Testis (tissue), 2 donors: ENCODE measurements at regions not wholly inside any gene's neighbourhood (a gene's known extent, or its start where the extent isn't known, plus 50 kb on each side); places are given as distances from the start of the nearest gene placed in this dataset.

Source experiments
- DNase-seq: peaks from one replicate; pipeline ENCODE4 v3.0.0-alpha.2; 2019
- H3K27ac ChIP-seq, 2 donors: fragments of 200-600 bp; sonication (generic); one replicate each; pipeline ENCODE4 v1.5.1; 2019
- H3K27me3 ChIP-seq: fragments of 200-600 bp; sonication (generic); one replicate; pipeline ENCODE4 v1.5.1; 2019
- H3K36me3 ChIP-seq: fragments of 200-600 bp; sonication (generic); one replicate; pipeline ENCODE4 v1.5.1; 2017; ENCODE audit warnings: low read depth; ENCODE audit errors: missing control alignments
- H3K4me1 ChIP-seq: fragments of 200-600 bp; sonication (generic); one replicate; pipeline ENCODE4 v1.5.1; 2019
- H3K4me3 ChIP-seq, 2 donors: fragments of 200-600 bp; sonication (generic); one replicate each; pipeline ENCODE4 v1.5.1; 2017 to 2019
- H3K9me3 ChIP-seq: fragments of 200-600 bp; sonication (generic); one replicate; pipeline ENCODE4 v1.5.1; 2017
- POLR2A ChIP-seq: fragments of 450-650 bp; IDR thresholded peaks from one replicate; pipeline ENCODE4 v1.6.1; 2017; ENCODE audit warnings: antibody characterized with exemption, mild to moderate bottlenecking, moderate library complexity
- WGBS, 2 donors: methylation state at CpG; one replicate each; pipeline ENCODE4 v1.1.5; 2018; 5-methylcytosine and 5-hydroxymethylcytosine counted together
- intact Hi-C: fragments of 100-400 bp; cut with DNase I; formaldehyde crosslinking; loops from one replicate; pipeline ENCODE4 v1.15.1; 2023; ENCODE audit warnings: low total_unique reads
- TF ChIP-seq, protein P1 (sequence below), 3 experiments: fragments of 450-650 bp in 2 of 3; fragments of 200-600 bp in 1 of 3; sonication (generic) in 1 of 3; IDR thresholded peaks; one replicate each; pipeline ENCODE4 v1.5.1; 2016 to 2019; ENCODE audit warnings: antibody characterized with exemption in 3 of 3, mild to moderate bottlenecking in 2 of 3, moderate library complexity in 1 of 3

DNA sequence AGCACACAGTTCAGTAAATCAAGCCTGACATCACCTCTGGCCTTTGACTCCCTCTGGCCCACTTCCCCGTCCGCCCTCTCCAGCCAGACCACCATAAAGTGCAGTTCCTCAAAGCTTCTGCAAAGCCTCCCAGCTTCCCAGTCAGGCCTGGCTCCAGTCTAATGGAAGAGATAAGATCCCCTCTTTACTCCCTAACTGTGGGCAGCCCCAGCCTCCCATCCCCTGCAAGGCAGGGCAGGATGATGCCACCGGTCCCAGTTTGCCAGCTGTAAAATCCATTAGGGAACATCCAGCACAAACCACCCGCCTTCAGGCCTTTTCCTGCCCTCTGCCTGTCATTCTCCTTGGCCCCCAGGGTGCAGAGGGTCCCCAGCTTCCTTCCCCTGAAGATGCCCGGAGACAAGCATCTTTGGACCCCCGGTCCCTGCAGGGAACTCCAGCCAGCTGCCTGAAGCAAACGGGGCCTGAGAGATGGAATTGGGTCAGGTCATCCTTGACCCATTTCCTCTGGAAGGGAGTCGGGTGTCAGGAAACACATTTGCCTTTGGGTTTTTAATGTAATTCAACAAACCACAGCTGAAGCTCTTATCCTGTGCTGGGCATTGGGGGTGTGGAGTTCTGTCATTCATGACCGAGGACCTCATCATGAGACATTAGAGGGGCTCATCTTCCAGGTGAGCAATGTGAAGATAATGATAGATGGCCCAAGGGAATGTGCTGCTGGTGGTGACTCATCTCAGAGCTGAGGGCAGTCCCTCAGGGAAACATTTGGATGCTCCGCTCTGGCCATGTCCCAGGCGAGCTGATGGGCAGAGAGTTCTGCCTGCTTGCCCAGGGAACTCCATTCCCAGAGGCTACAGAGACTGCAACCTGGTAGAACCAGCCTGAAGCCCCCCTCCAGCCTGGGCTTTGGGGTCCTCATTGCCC lies 93.8 kb upstream of the CLMN start:
- no peaks in the 10 kb centered on the region for H3K9me3 ChIP-seq
- intact Hi-C loops = loop anchor here (2.0 kb wide), 1 partner anchor 37 kb away; no protein-coding TSS in a partner anchor
- no peak overlapping the region for H3K27ac ChIP-seq
- no peaks in the 10 kb centered on the region for H3K36me3 ChIP-seq
- H3K4me1 ChIP-seq = peaks cover 9% of the 10 kb centered on the region
- H3K4me3 ChIP-seq = no peak overlapping the region
- H3K27me3 ChIP-seq = no peaks in the 10 kb centered on the region
- no peak for TF ChIP-seq POLR2A
- TF ChIP-seq, protein P1, sequence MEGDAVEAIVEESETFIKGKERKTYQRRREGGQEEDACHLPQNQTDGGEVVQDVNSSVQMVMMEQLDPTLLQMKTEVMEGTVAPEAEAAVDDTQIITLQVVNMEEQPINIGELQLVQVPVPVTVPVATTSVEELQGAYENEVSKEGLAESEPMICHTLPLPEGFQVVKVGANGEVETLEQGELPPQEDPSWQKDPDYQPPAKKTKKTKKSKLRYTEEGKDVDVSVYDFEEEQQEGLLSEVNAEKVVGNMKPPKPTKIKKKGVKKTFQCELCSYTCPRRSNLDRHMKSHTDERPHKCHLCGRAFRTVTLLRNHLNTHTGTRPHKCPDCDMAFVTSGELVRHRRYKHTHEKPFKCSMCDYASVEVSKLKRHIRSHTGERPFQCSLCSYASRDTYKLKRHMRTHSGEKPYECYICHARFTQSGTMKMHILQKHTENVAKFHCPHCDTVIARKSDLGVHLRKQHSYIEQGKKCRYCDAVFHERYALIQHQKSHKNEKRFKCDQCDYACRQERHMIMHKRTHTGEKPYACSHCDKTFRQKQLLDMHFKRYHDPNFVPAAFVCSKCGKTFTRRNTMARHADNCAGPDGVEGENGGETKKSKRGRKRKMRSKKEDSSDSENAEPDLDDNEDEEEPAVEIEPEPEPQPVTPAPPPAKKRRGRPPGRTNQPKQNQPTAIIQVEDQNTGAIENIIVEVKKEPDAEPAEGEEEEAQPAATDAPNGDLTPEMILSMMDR (IDR thresholded peaks at IDR 0.05) = no peak
- DNase-seq = no peak
- WGBS, 2 donors = 76 to 81% methylated on average over 9 to 11 of the region's 11 CpGs

DNA sequence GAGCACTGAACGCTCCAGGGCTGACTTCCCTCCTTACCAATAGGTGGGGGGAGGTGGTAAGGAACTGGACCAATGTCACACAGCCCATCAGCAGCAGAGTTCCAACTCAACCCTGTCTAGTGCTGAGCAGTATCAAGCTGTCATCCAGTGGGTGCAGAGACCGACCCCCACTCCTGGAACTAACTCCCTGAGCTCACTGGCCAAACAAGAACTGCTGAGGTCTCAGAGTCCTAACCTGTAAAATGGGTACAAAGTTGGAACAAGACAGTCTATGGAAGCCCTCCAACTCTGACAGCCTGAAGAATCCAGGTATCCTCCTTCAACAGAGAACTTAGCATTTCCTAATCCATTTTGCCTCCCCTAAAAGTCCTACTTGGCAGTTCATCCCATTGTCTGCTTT lies 91.1 kb upstream of the CLMN start:
- Histone ChIP-seq H3K4me3 (no peak overlapping the region), H3K27me3 (no peaks in the 10 kb centered on the region), H3K4me1 (peaks cover 9% of the 10 kb centered on the region), H3K36me3 (no peaks in the 10 kb centered on the region), H3K9me3 (no peaks in the 10 kb centered on the region), H3K27ac (no peak overlapping the region)
- WGBS, 2 donors = 84 to 89% methylated on average over 2 of the region's 2 CpGs
- DNase-seq = no peak
- intact Hi-C loops = no loop called here
- TF ChIP-seq, protein P1 (IDR thresholded peaks at IDR 0.05) = no peak
- TF ChIP-seq POLR2A = no peak

DNA sequence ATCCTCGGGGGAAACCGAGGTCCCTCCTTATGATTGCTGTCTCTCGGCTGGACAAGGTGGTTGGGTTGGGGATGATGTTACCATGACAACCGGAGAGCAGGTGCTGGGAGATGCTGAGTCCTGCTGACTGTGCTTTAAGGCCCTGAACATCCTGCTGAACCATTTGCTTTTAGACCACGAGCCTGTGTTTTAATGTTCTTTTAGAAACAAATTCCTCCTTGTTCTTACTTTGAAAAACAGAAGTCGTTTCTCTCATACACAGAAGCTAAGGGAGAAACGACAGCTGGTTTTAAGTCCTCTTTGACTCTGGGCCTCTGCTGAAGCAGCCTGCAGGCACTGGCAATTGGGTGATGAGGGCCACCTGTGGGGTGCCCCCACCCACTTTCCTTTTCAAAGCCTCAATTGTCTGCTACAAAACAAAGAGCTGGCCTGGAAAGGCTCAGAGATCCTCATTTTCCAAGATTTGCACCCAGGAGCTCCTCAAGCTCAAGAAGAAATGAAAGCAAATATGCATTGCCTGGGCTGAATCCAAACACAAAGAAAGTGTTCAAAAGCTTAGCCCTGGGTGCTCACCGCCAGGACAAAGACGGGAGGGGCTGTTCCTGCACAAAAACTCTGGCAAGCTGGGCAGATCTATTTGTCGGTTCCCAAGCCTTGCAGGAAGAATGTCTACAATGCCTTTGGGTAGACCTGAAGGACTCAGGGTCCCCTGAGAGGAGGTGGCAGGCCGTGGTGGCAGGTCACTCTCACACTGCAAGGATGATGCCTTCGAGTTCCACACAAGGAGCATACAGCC lies 90.0 kb upstream of the CLMN start:
- TF ChIP-seq, protein P1 (IDR thresholded peaks at IDR 0.05) = no peak
- TF ChIP-seq POLR2A = no peak
- intact Hi-C loops = no loop called here
- WGBS, 2 donors = 69 to 79% methylated on average over 10 to 12 of the region's 12 CpGs
- Histone ChIP-seq H3K27me3 (no peaks in the 10 kb centered on the region), H3K27ac (no peak overlapping the region), H3K36me3 (no peaks in the 10 kb centered on the region), H3K9me3 (no peaks in the 10 kb centered on the region), H3K4me1 (peaks cover 9% of the 10 kb centered on the region), H3K4me3 (no peak overlapping the region)
- DNase-seq = no peak

DNA sequence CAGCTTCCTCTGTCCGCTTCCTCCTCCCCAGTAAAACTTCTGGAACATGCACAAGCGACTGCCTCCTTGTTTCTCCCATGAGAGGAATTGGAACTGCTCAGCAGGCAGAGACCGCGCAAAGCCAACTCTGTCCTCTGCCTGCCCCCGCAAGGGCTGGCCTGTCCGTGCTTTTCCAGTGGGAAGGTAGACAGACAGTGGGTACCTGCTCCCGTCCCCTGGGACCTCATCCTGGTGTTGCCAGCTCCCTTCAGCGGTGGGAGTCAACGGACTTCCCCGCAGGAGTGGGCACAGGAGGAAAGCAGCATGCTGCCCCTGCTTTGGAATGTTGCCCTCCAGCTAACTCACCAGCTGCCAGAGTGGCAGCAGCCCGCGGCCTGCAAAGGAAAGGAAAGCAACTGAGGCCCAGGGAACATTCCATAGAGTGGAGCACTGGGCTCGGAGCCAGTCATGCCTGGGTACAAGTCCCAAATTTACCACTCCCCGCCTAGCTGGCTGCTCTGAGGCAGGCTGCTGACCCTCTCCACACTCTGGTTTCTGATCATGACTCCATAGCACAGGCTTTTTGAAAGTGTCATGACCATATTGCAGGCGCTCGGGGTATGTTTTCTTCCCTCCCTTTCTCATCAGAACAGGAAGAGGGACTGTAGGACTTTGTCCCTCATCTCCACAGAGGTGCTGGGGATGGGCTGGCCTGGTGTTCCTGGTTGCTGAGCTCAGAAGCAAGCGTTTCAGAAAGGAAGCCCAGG lies 89.2 kb upstream of the CLMN start:
- Histone ChIP-seq H3K4me3 (no peak overlapping the region), H3K4me1 (peaks cover 9% of the 10 kb centered on the region), H3K9me3 (no peaks in the 10 kb centered on the region), H3K27ac (no peak overlapping the region), H3K36me3 (no peaks in the 10 kb centered on the region), H3K27me3 (no peaks in the 10 kb centered on the region)
- no peak for DNase-seq
- intact Hi-C loops = no loop called here
- TF ChIP-seq, protein P1 (IDR thresholded peaks at IDR 0.05) = no peak
- no peak for TF ChIP-seq POLR2A
- 80 to 85% methylated on average over 14 to 17 of the region's 17 CpGs for WGBS, 2 donors
